ENCODE measurements at regions not wholly inside any gene's neighbourhood (a gene's known extent, or its start where the extent isn't known, plus 50 kb on each side); places are given as distances from the start of the nearest gene placed in this dataset.

DNA sequence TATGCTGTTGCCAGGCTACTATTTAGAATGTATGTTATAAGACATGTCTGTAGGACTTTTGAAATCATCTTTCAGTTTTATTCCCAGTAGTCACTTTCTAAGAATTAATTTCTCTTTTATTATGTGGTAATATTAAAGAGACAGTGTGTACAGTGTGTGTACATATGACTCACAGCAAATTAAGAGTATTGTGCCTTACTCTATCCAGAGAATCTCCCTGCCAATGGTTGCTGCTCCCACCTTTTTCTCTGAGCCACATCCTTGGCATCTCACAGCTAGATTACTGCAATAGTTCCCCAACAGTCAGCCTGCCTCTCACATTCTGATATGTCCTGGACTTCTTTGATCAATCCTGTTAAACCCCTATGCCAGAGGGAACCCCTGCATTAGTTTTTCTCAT, 114.5 kb downstream of the ANXA5 start:
- TF ChIP-seq, protein P1, sequence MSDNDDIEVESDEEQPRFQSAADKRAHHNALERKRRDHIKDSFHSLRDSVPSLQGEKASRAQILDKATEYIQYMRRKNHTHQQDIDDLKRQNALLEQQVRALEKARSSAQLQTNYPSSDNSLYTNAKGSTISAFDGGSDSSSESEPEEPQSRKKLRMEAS (CRISPR knock-in tag; IDR thresholded peaks at IDR 0.05): no peak
- TF ChIP-seq TCF7 (IDR thresholded peaks at IDR 0.05; ENCODE audit: borderline replicate concordance) (no peak), BRCA1 (IDR thresholded peaks at IDR 0.05) (no peak), BRCA1 (CRISPR knock-in tag; IDR thresholded peaks at IDR 0.05) (no peak), CTCF (IDR thresholded peaks at IDR 0.05 in 2 of 3, conservative IDR thresholded peaks at IDR 0.05 in 1 of 3; ENCODE audit: insufficient read depth in 2 of 3, low read depth in 1 of 3, low read length in 3 of 3) (no peak), BHLHE40 (IDR thresholded peaks at IDR 0.05; ENCODE audit: low read length) (no peak), KLF6 (CRISPR knock-in tag; IDR thresholded peaks at IDR 0.05; ENCODE audit: borderline replicate concordance) (no peak), RCOR1 (IDR thresholded peaks at IDR 0.05; ENCODE audit: borderline replicate concordance in 1 of 2, low read depth in 2 of 2, low read length in 2 of 2) (no peak), NBN (IDR thresholded peaks at IDR 0.05; ENCODE audit: low read depth) (no peak)
- TF ChIP-seq, protein P2, sequence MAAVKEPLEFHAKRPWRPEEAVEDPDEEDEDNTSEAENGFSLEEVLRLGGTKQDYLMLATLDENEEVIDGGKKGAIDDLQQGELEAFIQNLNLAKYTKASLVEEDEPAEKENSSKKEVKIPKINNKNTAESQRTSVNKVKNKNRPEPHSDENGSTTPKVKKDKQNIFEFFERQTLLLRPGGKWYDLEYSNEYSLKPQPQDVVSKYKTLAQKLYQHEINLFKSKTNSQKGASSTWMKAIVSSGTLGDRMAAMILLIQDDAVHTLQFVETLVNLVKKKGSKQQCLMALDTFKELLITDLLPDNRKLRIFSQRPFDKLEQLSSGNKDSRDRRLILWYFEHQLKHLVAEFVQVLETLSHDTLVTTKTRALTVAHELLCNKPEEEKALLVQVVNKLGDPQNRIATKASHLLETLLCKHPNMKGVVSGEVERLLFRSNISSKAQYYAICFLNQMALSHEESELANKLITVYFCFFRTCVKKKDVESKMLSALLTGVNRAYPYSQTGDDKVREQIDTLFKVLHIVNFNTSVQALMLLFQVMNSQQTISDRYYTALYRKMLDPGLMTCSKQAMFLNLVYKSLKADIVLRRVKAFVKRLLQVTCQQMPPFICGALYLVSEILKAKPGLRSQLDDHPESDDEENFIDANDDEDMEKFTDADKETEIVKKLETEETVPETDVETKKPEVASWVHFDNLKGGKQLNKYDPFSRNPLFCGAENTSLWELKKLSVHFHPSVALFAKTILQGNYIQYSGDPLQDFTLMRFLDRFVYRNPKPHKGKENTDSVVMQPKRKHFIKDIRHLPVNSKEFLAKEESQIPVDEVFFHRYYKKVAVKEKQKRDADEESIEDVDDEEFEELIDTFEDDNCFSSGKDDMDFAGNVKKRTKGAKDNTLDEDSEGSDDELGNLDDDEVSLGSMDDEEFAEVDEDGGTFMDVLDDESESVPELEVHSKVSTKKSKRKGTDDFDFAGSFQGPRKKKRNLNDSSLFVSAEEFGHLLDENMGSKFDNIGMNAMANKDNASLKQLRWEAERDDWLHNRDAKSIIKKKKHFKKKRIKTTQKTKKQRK (IDR thresholded peaks at IDR 0.05; ENCODE audit: borderline replicate concordance, low read depth, low read length): no peak

Measured in K562 (cell line).